Frontal cortex (tissue), 3 donors: ENCODE measurements at regions not wholly inside any gene's neighbourhood (a gene's known extent, or its start where the extent isn't known, plus 50 kb on each side); places are given as distances from the start of the nearest gene placed in this dataset.

Source experiments
- DNase-seq, 2 donors: peaks; one replicate each; pipeline ENCODE4 v3.0.0; 2012; ENCODE audit warnings: low spot score in 2 of 2
- FAIRE-seq: peaks from 2 replicates; lab custom pipeline; 2012; peaks lifted over from hg19 to GRCh38; lab: Jason Lieb, UNC
- donor health status: control.
- donor health status: control.
- donor health status: control.

DNA sequence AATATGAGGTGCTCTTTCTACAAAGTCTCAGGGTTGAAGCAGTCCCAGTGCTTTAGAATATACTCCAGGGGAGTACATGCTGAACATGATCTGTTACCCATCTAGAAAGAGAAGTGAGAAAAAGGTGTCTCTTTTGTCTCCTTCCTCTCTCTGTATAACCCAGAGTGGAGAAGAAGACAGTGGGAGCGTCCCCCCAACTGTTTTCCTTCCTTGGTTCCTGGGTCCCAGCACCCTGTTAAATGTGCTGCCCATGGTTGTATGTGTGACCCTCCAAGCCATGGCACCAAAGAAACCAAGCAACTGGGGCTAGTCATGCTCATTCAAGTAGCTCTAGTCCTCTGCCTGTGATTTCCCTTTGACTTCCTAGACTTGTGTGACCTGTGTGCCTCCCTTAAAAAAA is 683.7 kb downstream of the TBL1XR1 start:
- FAIRE-seq (no peak), DNase-seq (no peak)

DNA sequence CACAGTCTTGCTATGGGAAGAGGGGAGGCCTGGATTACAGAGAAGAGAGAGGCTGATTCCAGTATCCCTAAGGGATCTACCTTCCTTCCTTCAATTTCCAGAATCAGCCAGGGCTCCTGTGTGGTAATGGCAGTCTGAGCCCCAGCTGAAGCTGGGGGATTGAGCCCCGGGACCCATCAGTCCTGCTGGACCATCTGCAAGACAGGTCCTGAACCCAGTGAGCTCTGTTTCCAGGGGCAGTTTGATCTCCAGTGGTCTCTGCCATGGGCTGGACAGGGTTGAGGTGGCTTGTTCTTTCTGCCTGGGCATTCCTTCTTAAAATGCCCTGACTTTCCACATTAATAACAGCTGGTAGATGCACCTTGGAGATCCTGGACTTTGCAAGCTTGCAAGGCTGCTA is 685.2 kb downstream of the TBL1XR1 start:
- DNase-seq: no peak

DNA sequence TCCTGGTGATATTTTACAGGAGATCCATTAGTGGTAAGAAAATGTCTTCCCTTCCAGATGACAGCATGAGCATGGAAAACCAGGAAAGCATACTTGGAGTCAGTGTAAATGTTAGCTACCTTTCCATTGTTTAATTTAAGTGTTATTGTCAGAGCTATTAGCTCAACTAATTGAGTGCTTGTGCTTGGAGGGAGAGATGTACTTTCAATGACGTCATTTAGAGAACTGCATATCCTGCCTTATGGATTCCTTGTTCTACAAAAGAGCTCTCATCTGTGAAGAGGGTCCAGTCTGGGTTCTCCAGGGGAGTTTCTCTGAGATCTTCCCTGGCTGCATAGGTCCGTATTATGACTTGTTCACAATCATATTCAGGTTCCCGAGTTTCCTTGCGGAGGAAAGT is 687.2 kb downstream of the TBL1XR1 start:
- DNase-seq (no peak), FAIRE-seq (no peak)

More for the DNA sequence above, 685.2 kb downstream of the TBL1XR1 start:
- no peak for FAIRE-seq

DNA sequence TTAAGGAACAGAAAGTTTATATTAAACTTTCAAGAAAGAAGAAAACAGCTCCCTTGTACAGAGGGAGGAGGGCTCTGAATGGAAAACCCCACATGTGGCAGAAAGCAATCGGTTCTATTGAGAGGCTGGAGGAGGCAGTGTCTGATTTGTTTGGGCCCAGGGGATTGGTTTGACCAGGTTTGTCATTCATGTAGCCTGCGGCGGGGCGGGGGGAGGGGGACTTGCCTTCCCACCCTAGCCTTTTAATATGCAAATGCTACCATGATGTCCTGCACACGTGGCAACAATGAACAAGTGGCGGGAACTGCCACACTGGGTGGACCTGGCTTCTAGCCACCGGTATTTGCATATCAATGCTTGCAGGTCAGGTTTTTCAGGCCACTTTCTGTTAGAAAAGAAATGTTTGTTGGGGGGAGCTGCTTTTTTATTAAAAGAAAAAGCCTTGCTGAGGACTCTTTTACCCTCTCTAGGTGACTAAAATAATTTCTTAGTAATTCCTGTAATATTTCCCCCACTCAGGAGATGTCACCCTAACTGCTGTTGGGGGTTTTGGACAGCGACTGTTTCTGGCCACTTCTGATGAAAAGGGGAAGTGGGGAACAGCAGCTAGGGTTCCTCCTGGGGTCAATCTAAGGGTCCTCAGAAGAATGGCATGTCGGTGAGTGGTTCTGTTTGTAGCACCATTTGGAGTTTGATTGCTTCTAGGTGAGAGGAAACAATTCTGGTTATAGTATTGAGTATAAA is 691.2 kb downstream of the TBL1XR1 start:
- DNase-seq (no peak), FAIRE-seq (no peak)

DNA sequence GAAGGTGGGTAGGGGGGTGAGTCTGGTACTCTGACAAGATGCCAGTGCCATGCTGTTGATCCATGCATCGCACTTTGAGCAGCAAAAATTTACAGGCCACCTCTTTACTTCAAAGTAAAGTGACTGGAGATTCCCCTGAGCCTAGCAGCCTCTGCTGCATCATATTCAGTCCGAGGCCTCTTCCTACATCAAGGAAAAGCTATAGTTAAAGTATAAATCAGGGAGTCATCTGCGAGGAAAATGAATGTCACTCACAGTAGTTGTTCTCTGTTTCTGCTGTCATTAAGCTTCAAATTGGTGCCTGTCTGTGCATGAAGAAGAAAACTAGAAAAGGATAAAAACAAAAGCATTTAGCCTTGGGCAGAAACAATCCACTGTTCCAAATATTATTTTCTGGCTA is 706.2 kb downstream of the TBL1XR1 start:
- FAIRE-seq (no peak), DNase-seq (no peak)

DNA sequence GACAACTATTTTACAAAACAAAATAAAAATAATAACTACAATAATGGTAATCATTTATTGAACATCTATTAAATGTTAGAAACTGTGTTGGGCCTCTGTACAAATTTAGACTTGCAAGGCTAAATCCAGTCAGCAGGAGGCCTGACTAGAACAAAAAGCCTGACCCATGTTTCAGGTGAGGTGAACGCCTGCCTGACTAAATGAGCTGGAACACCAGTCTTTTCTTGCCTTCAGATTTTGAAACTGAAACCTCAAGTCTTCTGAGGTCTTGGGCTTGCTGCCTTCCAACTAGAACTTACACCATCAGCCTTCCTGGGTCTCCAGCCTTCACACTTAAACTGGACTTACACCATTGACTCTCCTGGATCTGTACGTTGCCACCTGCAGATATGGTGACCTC is 706.9 kb downstream of the TBL1XR1 start:
- FAIRE-seq (no peak), DNase-seq (no peak)

DNA sequence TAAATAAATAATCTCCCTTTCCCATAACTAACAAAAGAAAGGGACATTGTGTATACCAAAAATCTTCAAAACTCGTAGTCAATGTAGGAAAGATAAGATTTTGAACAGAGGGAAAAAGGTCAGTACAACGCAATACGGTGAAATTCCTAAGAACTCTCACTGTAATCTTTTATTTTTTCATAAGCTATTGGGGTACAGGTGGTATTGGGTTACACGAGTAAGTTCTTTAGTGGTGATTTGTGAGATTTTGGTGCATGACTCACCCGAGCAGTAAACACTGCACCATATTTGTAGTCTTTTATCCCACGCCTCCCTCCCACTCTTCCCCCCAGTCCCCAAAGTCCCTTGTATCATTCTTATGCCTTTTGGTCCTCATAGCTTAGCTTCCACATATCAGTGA is 718.0 kb downstream of the TBL1XR1 start:
- DNase-seq (no peak), FAIRE-seq (no peak)

DNA sequence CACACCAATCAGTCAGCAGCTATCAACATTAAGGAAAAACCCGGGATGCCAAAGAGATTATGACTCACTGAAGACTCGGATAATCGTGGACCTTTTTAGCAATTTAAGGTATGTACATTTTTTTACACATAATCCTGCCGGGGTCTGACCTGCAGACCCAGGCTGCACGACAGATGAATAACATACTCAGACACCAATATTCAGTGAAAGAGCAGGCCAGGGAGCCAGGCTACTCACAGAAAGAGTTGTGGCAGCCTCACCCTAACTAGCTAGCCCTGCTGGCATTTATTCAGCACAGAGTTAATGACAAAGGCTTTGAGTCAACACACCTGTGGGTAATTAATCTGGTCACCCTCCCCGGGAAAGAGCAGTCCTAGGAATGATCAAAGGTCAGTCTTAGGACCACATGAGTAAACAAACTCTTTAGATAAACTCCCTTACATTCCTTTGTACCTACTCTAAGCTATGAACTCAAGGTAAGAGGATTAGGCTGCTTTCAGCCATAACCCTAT is 727.5 kb downstream of the TBL1XR1 start:
- no peak for DNase-seq
- FAIRE-seq: no peak

DNA sequence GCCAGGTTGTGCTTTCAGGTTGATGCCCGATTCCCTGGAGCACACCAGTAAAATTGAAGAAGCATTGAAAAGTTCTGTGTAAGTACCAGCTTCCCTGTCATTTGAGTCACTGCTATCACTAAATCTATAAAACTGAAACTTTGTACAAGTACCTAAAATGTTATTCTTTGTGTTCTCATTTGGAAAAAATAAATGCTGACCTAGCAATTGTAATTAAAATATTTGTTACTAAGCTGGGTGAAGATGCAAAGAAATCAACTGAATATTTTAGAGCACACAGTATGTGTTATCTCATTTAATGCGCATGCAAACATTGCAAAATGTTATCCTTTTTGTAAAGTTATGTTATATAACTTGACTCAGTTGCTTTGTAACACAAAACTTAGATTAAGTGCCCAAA is 733.7 kb downstream of the TBL1XR1 start:
- FAIRE-seq: no peak

DNA sequence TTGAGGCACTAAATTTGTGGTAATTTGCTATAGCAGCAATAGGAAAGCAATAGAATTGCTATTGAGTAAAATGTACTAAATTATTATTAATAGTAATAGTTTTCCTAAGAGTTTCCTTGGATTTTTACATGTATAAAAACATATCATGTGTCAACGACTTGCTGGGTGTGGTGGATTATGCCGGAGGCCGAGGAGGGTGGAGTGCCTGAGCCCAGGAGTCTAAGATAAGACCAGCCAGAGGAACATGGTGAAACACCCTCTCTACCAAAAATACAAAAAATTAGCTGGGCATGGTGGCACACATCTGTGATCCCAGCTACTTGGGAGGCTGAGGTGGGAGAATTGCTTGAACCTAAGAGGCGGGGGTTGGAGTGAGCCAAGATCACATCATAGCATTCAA is 749.9 kb downstream of the TBL1XR1 start:
- no peak for FAIRE-seq
- no peak for DNase-seq

More for the DNA sequence above, 733.7 kb downstream of the TBL1XR1 start:
- DNase-seq: no peak

DNA sequence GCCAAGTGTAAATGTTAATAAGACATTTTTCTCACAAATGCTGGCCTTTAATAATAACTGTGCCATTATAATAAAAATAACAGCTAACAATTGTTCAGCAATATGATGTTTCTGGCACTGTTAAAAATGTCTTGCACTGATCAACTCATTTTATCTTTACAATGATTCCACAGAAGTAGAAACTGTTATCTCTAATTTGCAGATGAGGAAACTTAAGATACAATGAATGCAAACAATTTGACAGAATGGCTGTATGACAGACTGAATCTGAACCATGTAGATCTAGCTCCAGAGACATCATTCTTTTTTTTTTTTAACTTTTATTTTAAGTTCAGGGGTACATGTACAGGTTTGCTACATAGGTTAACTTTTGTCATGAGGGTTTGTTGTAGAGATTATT is 755.0 kb downstream of the TBL1XR1 start:
- FAIRE-seq: no peak
- DNase-seq: no peak

DNA sequence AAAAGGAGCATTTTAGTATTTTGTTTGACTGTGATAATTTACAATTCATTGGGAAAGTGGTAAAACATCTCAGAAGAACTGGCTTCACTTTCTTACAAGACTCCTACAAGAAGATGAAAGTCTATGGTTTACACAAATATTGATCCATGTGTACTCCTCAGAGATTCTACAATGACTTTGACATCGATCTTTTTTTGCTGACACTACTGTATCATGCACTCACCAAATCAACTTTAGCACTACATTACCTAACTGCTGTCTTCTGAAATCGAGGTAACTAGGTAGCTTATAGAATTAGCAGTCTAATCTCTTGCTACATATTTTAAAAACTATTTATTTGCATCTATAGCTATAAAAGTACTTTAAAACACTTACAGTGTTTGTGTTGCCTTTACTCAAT is 757.6 kb downstream of the TBL1XR1 start:
- FAIRE-seq (no peak), DNase-seq (no peak)

DNA sequence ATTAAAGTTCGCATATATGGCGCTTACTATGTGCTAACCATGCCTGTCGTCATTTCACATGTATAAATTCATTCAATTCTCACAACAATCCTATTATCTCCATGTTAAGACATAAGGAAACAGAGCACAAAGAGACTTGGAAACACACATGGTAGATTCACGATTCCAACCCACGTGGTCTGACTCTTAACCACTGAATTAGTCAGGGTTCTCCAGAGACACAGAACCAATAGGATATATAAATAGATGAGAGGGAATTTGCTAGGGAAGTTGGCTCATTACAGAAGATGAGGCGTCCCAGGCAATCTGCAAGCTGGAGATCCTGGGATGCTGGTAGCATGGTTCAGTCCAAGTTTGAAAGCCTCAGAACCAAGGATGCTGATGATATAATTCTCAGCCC is 765.3 kb downstream of the TBL1XR1 start:
- DNase-seq (no peak), FAIRE-seq (no peak)

DNA sequence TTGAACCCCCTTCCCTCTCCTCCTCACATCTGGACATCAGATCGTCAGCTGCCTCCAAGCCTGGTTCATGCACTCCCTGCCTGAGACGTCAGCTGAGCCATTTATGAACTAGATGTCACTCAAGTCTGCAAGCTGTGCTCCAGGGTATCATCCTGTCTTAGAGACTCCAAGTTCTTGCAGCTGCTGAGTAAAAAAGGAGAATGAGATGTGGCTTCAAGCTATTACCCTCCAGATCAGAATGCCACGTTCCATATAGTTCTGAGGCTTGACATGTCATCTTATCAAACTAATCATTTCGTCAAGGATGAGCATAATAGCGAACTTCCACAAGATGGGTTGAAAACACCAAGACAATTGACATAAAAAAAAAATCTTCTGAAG is 766.3 kb downstream of the TBL1XR1 start:
- DNase-seq (no peak), FAIRE-seq (no peak)

DNA sequence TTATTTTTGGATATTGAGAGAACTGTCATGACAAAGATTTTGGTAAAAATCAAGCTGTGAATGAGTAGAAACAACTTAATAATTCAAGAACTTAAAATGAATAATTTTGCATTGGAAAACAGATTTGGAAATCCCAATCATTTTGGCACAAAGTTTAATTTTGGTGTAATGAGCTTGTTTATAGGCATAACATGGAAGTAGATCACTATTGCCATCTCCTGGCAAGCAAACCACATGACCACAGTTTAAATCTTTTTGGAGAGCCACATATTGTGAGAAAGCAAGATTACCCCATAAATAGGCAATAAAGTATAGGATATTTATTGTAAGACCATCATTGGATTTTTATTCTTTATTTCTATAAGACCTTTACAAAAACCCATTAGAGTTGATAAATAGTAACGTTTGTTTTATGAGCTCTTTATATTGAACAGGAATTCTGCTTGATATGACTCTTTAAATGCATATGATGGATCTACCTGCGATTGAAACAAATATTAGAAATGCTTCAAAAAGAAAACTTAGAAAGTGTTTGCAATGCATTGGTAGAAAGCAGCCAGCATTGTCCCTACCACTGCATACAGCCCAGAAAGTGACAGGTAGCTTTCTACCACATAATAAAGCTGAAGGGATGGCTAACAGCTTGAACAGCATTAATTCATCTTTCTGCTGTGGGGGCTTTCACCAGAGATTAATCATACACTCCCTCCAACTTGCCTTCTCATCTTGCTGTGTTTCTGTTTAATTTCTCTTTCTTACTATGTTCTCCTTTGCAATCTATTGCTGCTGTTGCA is 766.8 kb downstream of the TBL1XR1 start:
- DNase-seq (peak; percentile 30 to 36), FAIRE-seq (peak; percentile 91)

DNA sequence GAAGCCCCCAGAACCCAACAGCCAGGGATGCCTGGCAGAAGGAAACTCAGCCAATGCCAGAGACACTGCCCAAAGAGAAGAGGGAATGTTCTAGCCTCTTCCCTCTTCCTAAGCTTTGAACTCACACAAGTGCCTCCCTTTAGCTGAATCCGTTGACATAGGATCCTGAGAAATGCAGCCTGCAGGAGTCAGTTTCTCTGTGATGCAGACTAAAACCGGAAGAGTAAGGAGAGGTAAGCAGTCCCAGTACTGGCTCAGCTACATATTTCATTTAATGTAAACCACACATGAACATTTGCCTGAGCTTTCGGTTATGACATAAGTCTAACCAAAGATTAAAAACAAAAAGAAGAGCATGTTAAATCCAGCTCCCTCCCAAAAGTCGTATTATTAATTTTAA is 768.7 kb downstream of the TBL1XR1 start:
- FAIRE-seq: no peak
- no peak for DNase-seq

DNA sequence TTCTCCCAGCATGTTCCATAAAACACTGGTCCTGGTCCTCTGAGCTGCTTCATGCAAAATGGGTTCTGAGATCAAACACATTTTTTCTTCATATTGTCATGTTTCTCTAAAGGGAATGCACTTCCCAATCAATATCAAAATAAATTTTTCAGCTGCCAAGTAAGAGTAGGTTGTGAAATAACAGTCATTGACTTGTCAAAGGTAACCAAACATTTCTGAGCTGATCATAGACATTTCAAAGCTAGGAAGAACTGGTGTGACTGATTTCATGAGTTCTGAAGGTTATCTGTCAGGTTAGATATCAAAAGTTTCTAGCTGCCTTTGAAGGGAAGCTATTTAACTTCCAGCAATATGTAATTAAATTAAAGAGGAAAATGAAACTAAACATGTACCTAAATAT is 770.9 kb downstream of the TBL1XR1 start:
- FAIRE-seq: no peak
- no peak for DNase-seq

DNA sequence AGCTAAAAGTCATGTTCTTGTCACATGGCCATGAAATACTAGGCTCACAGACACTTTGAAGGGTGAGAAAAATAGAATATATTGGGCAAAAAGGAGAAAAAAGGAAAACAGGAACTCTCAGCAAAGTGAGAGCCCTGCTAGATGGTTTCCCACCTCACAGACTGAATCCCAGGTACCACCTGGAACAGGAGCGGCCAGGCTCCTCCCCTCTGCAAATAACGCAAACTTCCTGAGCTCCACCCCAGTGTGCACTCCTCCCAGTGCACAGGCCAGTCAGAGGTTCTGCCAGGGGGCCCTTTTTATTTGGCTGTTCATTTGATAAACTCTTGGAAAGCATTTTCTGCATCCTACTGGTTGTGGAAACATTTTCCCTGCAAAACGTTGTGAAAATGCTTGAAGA is 780.4 kb downstream of the TBL1XR1 start:
- no peak for FAIRE-seq

DNA sequence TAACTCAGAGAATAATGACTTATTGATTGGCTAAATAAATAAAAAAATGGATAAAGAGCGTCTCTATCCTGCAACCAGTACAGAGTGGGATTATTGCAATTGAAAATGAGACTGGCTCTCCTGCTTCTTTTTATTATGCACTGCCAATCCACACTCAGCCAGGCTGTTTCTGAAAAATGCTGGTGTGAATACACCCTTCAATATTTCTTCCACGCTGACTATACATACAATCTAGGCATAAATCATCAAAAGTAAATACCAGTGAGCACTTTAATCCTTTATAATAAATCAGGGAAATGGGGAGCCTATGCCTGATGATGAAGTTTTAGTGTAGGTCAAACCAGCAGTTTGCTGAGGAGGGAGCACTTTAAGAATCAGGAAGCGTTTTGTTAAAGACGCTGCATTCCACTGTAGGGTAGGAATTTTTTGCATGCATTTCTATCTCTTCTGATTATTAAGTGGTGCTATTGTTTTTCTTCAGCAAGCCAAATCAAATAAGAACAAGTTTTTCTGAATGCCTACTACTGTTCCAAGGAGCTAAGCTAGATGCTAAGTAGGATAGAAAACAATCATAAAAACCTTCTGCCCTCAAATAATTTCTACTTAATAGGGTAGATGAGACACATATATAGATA is 781.5 kb downstream of the TBL1XR1 start:
- no peak for DNase-seq
- FAIRE-seq: no peak

More for the DNA sequence above, 780.4 kb downstream of the TBL1XR1 start:
- DNase-seq: no peak

DNA sequence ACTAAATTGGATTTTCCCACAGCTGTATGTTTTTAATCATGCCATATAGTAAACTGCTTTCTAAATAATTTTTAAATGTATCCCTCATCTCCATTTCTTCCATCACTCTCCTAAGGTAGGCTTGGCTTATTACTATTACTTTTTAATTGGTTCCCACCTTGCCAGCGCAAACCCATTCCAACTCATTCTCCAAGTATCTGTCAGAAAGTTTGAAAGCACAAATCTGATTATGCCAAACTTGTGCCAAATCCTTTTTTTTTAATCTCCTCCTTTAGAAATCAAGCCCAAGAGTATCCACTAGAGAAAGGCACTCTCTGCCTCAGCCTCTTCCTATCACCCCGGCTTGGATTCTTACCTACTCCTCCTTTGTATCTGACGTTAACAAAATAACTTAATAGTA is 784.5 kb downstream of the TBL1XR1 start:
- DNase-seq (no peak), FAIRE-seq (no peak)

DNA sequence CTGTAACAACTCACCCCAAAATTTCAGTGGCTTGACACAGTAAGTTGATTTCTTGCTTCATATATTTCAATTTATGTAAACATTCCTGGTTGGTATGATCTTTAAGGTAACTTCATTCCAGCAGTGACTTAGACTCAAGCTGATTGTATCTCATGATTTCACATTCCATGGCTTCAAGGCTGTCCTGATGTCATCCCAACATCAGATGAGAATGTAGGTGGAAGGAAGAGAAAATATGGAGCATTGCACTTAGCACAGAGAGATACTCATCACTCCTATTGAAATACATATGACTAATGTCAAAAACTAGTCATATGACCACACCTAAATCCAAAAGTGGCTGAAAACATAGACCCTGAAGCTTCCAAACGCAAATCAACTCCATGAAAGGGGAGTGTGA is 793.8 kb downstream of the TBL1XR1 start:
- DNase-seq (no peak), FAIRE-seq (no peak)
